Loucy (cell line): ENCODE measurements at regions not wholly inside any gene's neighbourhood (a gene's known extent, or its start where the extent isn't known, plus 50 kb on each side); places are given as distances from the start of the nearest gene placed in this dataset.
"Not testable (repeated sequence)": the region's sequence is repeated elsewhere in the genome, so short reads cannot be mapped to it uniquely, and the experiment has no call there.

Experiments
- H2AFZ ChIP-seq: fragments of 200-600 bp; sonication (generic); 2 replicates; pipeline ENCODE4 v1.6.0; 2016; ENCODE audit warnings: antibody characterized with exemption, mild to moderate bottlenecking, low read length, moderate library complexity
- H3F3A ChIP-seq: fragments of 200-600 bp; 2 replicates; pipeline ENCODE4 v1.6.0; 2016; ENCODE audit warnings: antibody characterized with exemption, low read depth, mild to moderate bottlenecking
- H3K27me3 ChIP-seq: fragments of 200-600 bp; sonication (generic); 2 replicates; pipeline ENCODE4 v1.6.1; 2014; ENCODE audit warnings: low read length, mild to moderate bottlenecking; ENCODE audit not compliant: insufficient read depth, poor library complexity, severe bottlenecking
- H3K36me3 ChIP-seq: fragments of 200-600 bp; sonication (generic); 2 replicates; pipeline ENCODE4 v1.6.1; 2016; ENCODE audit warnings: low read length; ENCODE audit not compliant: insufficient read depth
- H3K4me1 ChIP-seq: fragments of 200-600 bp; sonication (generic); 2 replicates; pipeline ENCODE4 v1.5.1; 2014; ENCODE audit warnings: low read length, mild to moderate bottlenecking; ENCODE audit not compliant: insufficient read depth, poor library complexity, severe bottlenecking
- H3K4me2 ChIP-seq: fragments of 200-600 bp; sonication (generic); 2 replicates; pipeline ENCODE4 v1.6.0; 2014; ENCODE audit warnings: antibody characterized with exemption, low read length, low read depth, mild to moderate bottlenecking; ENCODE audit not compliant: poor library complexity, severe bottlenecking
- H3K4me3 ChIP-seq: fragments of 200-600 bp; sonication (generic); 2 replicates; pipeline ENCODE4 v1.5.1; 2014; ENCODE audit warnings: low read length, mild to moderate bottlenecking, mixed read lengths; ENCODE audit not compliant: poor library complexity, severe bottlenecking
- H3K79me2 ChIP-seq: fragments of 200-600 bp; sonication (generic); 2 replicates; pipeline ENCODE4 v1.6.1; 2014; ENCODE audit warnings: low read length; ENCODE audit not compliant: insufficient read depth
- H3K9ac ChIP-seq: fragments of 200-600 bp; sonication (generic); 2 replicates; pipeline ENCODE4 v1.6.0; 2014; ENCODE audit warnings: mild to moderate bottlenecking, low read depth, low read length, moderate library complexity; ENCODE audit not compliant: poor library complexity, severe bottlenecking
- H3K9me2 ChIP-seq: fragments of 200-600 bp; sonication (generic); replicated peaks from 2 replicates; pipeline ENCODE4 v1.6.1; 2016; ENCODE audit warnings: low read depth, low read length, mixed read lengths
- H3K9me3 ChIP-seq: fragments of 200-600 bp; sonication (generic); 2 replicates; pipeline ENCODE4 v1.6.1; 2014; ENCODE audit warnings: mild to moderate bottlenecking, antibody characterized with exemption, low read length, low read depth; ENCODE audit not compliant: insufficient read depth
- H4K20me1 ChIP-seq: fragments of 200-600 bp; sonication (generic); 2 replicates; pipeline ENCODE4 v1.6.0; 2014; ENCODE audit warnings: antibody characterized with exemption, low read length, mild to moderate bottlenecking; ENCODE audit not compliant: insufficient read depth, poor library complexity, severe bottlenecking
- EZH2phosphoT487 ChIP-seq: fragments of 200-600 bp; IDR thresholded peaks from 2 replicates; pipeline ENCODE4 v1.6.1; 2018; ENCODE audit warnings: antibody characterized with exemption, mild to moderate bottlenecking, moderate library complexity, borderline replicate concordance
- TF ChIP-seq, protein P1 (sequence below): fragments of 200-600 bp; sonication (generic); conservative IDR thresholded peaks from 2 replicates; pipeline ENCODE4 v1.5.1; 2014; ENCODE audit warnings: mild to moderate bottlenecking, antibody characterized with exemption, low read length

DNA sequence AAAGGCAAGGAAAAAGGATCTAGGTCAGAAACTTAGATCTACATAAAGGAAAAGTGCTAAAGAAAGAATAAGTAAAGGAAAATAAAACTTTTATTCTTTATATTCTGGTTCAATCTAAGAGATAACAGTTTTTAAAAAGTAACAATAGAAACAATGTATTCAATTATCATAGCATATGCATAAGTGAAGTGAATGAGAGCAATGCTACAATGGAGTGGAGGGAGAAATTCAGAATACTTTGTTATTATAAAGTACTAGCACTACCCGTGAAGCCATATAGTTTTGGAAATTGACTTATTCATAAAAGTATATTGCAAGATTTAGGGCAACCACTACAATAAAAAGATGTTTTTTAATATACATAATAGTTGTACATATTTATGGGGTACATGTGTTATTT lies 586.0 kb upstream of the MDGA2 start:
- no peak overlapping the region for H3K4me2 ChIP-seq
- H4K20me1 ChIP-seq: no peaks in the 10 kb centered on the region
- no peak overlapping the region for H2AFZ ChIP-seq
- no peaks in the 10 kb centered on the region for H3K27me3 ChIP-seq
- TF ChIP-seq, protein P1, sequence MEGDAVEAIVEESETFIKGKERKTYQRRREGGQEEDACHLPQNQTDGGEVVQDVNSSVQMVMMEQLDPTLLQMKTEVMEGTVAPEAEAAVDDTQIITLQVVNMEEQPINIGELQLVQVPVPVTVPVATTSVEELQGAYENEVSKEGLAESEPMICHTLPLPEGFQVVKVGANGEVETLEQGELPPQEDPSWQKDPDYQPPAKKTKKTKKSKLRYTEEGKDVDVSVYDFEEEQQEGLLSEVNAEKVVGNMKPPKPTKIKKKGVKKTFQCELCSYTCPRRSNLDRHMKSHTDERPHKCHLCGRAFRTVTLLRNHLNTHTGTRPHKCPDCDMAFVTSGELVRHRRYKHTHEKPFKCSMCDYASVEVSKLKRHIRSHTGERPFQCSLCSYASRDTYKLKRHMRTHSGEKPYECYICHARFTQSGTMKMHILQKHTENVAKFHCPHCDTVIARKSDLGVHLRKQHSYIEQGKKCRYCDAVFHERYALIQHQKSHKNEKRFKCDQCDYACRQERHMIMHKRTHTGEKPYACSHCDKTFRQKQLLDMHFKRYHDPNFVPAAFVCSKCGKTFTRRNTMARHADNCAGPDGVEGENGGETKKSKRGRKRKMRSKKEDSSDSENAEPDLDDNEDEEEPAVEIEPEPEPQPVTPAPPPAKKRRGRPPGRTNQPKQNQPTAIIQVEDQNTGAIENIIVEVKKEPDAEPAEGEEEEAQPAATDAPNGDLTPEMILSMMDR: no peak
- TF ChIP-seq EZH2phosphoT487: no peak
- no peaks in the 10 kb centered on the region for H3K9me2 ChIP-seq
- H3F3A ChIP-seq: no peaks in the 10 kb centered on the region
- no peaks in the 10 kb centered on the region for H3K36me3 ChIP-seq
- no peaks in the 10 kb centered on the region for H3K9me3 ChIP-seq
- no peaks in the 10 kb centered on the region for H3K79me2 ChIP-seq
- no peaks in the 10 kb centered on the region for H3K4me1 ChIP-seq
- no peak overlapping the region for H3K9ac ChIP-seq
- H3K4me3 ChIP-seq: no peak overlapping the region

- H3K9ac ChIP-seq, H3K79me2 ChIP-seq, H3K4me2 ChIP-seq: not testable (repeated sequence)
Observed at GRCh38 chr14:48260394-48261295, 585.2 kb upstream of the MDGA2 start.

DNA sequence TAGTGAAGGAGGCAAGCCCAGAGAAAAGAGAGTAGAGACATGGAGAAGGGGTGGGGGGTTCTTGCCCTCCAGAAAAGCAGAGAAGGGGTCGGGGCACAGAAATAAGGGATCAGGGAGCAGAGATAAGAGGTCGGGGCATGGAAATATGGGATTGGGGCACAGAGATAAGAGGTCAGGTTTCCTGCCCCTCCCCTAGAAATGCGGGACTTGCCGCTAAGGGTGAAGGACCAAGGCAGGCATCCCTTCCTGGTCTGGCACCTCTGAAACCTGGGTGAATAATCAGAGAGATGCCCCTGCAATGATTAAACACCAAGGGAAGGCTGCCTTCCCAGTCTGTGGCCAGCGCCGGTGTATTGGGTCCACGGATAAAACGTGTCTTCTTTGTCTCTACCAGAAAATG lies 584.5 kb upstream of the MDGA2 start:
- not testable (repeated sequence) for H3K9ac ChIP-seq, H2AFZ ChIP-seq, H3F3A ChIP-seq, H3K79me2 ChIP-seq, H3K4me2 ChIP-seq, H3K4me1 ChIP-seq, H3K9me2 ChIP-seq, H3K4me3 ChIP-seq, H3K36me3 ChIP-seq, H4K20me1 ChIP-seq, H3K27me3 ChIP-seq, H3K9me3 ChIP-seq

More at GRCh38 chr14:48260394-48261295, 585.2 kb upstream of the MDGA2 start:
- H4K20me1 ChIP-seq, H3K27me3 ChIP-seq, H3K36me3 ChIP-seq, H3K9me2 ChIP-seq, H3K4me1 ChIP-seq, H3F3A ChIP-seq, H3K9me3 ChIP-seq, H2AFZ ChIP-seq, H3K4me3 ChIP-seq: not testable (repeated sequence)

DNA sequence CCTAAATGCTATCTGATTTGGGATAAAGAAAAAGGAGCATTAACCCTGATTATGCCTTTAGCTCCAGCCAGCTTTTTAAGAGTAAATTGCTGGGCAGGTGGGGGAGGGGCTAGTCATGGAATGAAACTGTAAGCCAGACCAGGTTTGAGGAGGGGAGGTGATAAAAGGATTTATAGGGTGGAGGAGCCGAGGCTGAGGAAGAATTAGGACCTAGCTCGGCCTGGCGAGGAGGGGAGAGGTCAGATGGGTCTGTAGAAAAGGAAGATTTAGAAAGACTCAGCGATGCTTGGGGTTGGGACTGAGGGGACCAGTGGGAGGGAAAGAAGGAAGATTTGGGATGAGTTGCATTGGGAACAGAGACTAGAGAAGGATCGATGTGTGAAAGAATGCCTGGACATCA lies 583.8 kb upstream of the MDGA2 start:
- not testable (repeated sequence) for H3K79me2 ChIP-seq, H3K9me3 ChIP-seq, H2AFZ ChIP-seq, H4K20me1 ChIP-seq, H3K9ac ChIP-seq, H3K27me3 ChIP-seq, H3K4me3 ChIP-seq, H3K9me2 ChIP-seq, H3K36me3 ChIP-seq, H3K4me1 ChIP-seq, H3K4me2 ChIP-seq, H3F3A ChIP-seq

DNA sequence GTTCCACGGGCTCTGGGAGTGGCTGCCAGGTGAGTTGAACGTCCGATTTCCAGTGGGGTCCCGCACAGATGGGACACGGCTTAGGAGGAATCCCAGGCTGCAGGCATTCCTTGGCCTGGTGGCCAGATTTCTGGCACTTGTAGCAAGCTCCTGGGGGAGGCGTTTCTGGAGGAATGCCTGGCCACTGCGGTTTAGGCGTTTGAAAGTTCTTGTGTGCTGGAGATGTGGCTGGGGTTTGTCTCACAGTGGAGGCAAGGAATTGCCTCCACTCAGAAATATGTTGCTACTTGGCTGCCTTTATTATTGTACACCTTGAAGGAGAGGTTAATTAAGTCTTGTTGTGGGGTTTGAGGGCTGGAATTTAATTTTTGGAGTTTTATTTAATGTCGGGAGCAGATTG lies 583.3 kb upstream of the MDGA2 start:
- not testable (repeated sequence) for H3K9me2 ChIP-seq, H3K9me3 ChIP-seq, H4K20me1 ChIP-seq, H3K4me3 ChIP-seq, H3K4me1 ChIP-seq, H3F3A ChIP-seq, H2AFZ ChIP-seq, H3K9ac ChIP-seq, H3K27me3 ChIP-seq, H3K36me3 ChIP-seq, H3K79me2 ChIP-seq, H3K4me2 ChIP-seq
